ENCODE measurements at regions not wholly inside any gene's neighbourhood (a gene's known extent, or its start where the extent isn't known, plus 50 kb on each side); places are given as distances from the start of the nearest gene placed in this dataset.

DNA sequence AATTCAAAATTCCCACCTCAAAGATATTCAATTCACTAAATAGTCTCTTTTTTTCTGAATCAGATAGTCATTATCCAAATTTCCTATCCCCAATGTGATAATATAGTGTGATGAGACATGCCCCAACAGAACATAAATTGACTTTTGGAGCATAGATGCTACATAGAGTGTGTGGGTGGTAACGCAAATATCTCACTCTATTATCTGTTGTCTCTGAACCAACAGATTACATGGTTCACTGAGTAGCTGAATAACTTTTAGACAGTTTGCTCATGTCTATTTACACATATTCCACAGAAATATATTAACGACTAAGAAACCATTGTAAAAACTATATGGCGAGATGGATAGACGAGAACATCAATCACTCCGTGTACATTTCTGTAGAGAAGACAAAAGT, 209.9 kb downstream of the BARHL2 start:
- no peak overlapping the region for H2BK5ac ChIP-seq (ENCODE audit: insufficient read length, low read length)
- H4K8ac ChIP-seq (replicated peaks; ENCODE audit: insufficient read length, low read depth, low read length), result no peak overlapping the region
- no peaks in the 10 kb centered on the region for H3K79me1 ChIP-seq (ENCODE audit: insufficient read depth, low read depth, low read length, poor library complexity, severe bottlenecking)
- H3K18ac ChIP-seq (ENCODE audit: insufficient read length, low read depth, low read length), result no peak overlapping the region
- H2BK12ac ChIP-seq (ENCODE audit: insufficient read length, low read depth, low read length), result no peak overlapping the region
- no peaks in the 10 kb centered on the region for H3K23me2 ChIP-seq (ENCODE audit: insufficient read length, low read depth, low read length, poor library complexity, severe bottlenecking)
- no peak for DNase-seq
- H3K14ac ChIP-seq (ENCODE audit: insufficient read depth, low read length), result no peak overlapping the region
- no peak overlapping the region for H2AK5ac ChIP-seq (ENCODE audit: insufficient read length, low read length)
- WGBS (ENCODE audit: extremely low coverage, insufficient read length, low lambda C conversion rate), result no CpG with 5 or more reads among the region's 5 CpGs
- Mint-ChIP-seq H3K4me3 (no peak overlapping the region), H3K36me3 (ENCODE audit: insufficient read depth in 1 of 3, low read depth in 3 of 3) (no peaks in the 10 kb centered on the region), H3K4me1 (peaks cover 29 to 31% of the 10 kb centered on the region in 2 experiments), H3K9me3 (no peaks in the 10 kb centered on the region), H3K27ac (no peak overlapping the region), H3K27me3 (ENCODE audit: low read depth) (no peaks in the 10 kb centered on the region)
- H4K5ac ChIP-seq (ENCODE audit: insufficient read length, low read depth, low read length), result no peak overlapping the region
- no peak overlapping the region for H2BK20ac ChIP-seq (ENCODE audit: low read depth, low read length, poor library complexity, severe bottlenecking)
- no peaks in the 10 kb centered on the region for H3K9me3 ChIP-seq (ENCODE audit: control insufficient read depth, low read depth, low read length)
- H2BK120ac ChIP-seq (ENCODE audit: low read depth, low read length, poor library complexity, severe bottlenecking), result no peak overlapping the region
- no peak overlapping the region for H2AFZ ChIP-seq (ENCODE audit: low read length)
- H3K79me2 ChIP-seq (ENCODE audit: insufficient read depth, low read length), result no peaks in the 10 kb centered on the region
- H3K56ac ChIP-seq (ENCODE audit: insufficient read length, low read depth, low read length), result no peak overlapping the region
- H3K9ac ChIP-seq (ENCODE audit: extremely low read depth, insufficient read length, low read length), result no peak overlapping the region
- no peak overlapping the region for H4K91ac ChIP-seq (ENCODE audit: insufficient read length, low read depth, low read length)
- no peak overlapping the region for H3K23ac ChIP-seq (ENCODE audit: insufficient read length, low read depth, low read length)
- no peak overlapping the region for H3K4ac ChIP-seq (ENCODE audit: low read depth, low read length)
- H3K27ac ChIP-seq (ENCODE audit: insufficient read length, low read depth, low read length), result no peak overlapping the region
- no peaks in the 10 kb centered on the region for H3K4me1 ChIP-seq (ENCODE audit: insufficient read depth, low read length)
- H4K20me1 ChIP-seq (ENCODE audit: control insufficient read depth, insufficient read depth, insufficient read length), result no peaks in the 10 kb centered on the region
- no peak overlapping the region for H3T11ph ChIP-seq (ENCODE audit: low read length)
- H3K27me3 ChIP-seq (ENCODE audit: insufficient read depth, low read length), result no peaks in the 10 kb centered on the region
- no peak overlapping the region for H3K4me2 ChIP-seq (ENCODE audit: insufficient read depth, insufficient read length, low read length)
- TF ChIP-seq CTCF (conservative IDR thresholded peaks at IDR 0.05), result no peak
- no peak overlapping the region for H2BK15ac ChIP-seq (ENCODE audit: low read depth, low read length)
